Activated T-cell treated with anti-CD3 and anti-CD28 coated beads, Interleukin-2, amount 50 U/mL, for 4 hours (primary cell): ENCODE measurements at regions not wholly inside any gene's neighbourhood (a gene's known extent, or its start where the extent isn't known, plus 50 kb on each side); places are given as distances from the start of the nearest gene placed in this dataset.
"Not testable (repeated sequence)": the region's sequence is repeated elsewhere in the genome, so short reads cannot be mapped to it uniquely, and the experiment has no call there.

ENCODE experiments used
- ATAC-seq, 2 donors: fragments of 200-7000 bp; cut with Tn5 transposase; one replicate each; pipeline ENCODE4 v1.10.0; 2021
- DNase-seq: peaks from one replicate; pipeline ENCODE4 v3.0.0-alpha.2; 2020
- H3K27me3 Mint-ChIP-seq: one replicate; pipeline ENCODE4 v1.8.0; 2021; ENCODE audit warnings: low read depth, mixed read lengths
- H3K36me3 Mint-ChIP-seq: one replicate; pipeline ENCODE4 v1.8.0; 2022; ENCODE audit warnings: mixed read lengths; ENCODE audit not compliant: insufficient read depth
- H3K4me1 Mint-ChIP-seq: one replicate; pipeline ENCODE4 v1.8.0; 2021; ENCODE audit warnings: low read depth, mixed read lengths
- H3K4me3 Mint-ChIP-seq: one replicate; pipeline ENCODE4 v1.8.0; 2021; ENCODE audit warnings: mild to moderate bottlenecking, moderate library complexity, mixed read lengths
- H3K9me3 Mint-ChIP-seq: one replicate; pipeline ENCODE4 v1.8.0; 2021; ENCODE audit warnings: mixed read lengths

DNA sequence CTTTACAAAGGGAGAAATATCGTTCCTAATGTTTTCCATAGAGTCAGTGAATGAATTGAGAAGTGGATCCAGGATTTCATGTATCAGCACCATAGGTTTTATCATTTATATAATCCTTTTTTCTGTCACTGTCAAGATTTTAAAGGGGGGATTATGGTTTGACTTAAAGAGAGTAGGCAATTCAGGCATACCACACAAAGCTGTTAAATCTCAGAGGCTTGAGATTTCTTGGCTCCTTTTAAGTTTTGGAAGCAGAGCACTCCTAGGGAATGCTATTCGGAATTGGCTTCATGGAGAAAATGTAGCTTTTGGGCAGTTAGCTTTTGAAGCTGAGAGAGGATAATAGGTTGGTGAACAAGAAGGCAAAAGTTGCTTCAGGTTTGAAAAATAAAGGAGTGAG, 274.7 kb downstream of the SOX4 start:
- H3K27me3 Mint-ChIP-seq: no peaks in the 10 kb centered on the region
- no peak overlapping the region for H3K4me3 Mint-ChIP-seq
- no peaks in the 10 kb centered on the region for H3K4me1 Mint-ChIP-seq
- H3K36me3 Mint-ChIP-seq: no peaks in the 10 kb centered on the region
- no peaks in the 10 kb centered on the region for H3K9me3 Mint-ChIP-seq
- DNase-seq (no peak), ATAC-seq (no peak)

- ATAC-seq (no peak), DNase-seq (no peak)
- Mint-ChIP-seq H3K27me3 (peaks cover 3% of the 10 kb centered on the region), H3K4me1 (no peaks in the 10 kb centered on the region), H3K36me3 (no peaks in the 10 kb centered on the region), H3K9me3 (no peaks in the 10 kb centered on the region), H3K4me3 (no peak overlapping the region)
These were observed 275.7 kb downstream of the SOX4 start for GRCh38 chr6:21869085-21869771.

DNA sequence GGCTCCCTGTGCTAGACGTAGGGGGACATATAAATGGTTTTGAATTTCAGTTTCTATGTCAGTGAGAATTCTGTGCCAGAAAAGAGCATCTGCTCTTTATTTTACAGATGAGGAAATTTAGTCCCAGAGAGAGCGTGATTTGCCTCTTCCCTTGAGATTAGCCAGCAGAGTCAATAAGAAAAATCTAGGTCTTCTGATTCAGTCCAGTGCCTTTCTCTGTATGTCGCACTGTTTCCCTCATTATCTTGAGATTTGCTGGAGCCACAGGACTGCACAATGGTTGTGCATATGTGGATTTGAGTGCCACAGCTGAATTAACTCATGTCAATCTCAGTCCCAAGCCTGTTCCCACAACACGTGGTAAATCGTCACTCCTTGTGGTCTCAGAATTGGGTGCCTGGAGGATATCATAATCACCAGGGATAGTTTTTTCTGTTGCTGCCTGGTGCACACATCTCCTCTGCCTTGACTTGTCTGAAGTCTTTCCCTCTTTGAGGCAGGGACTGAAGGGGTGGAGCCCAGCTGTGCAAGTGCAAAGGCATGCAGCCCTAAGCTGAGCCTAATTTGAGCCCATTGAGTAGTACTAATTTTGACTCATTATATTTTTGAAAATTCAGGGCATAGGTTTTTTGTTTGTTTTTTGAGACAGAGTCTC, 276.7 kb downstream of the SOX4 start:
- peaks cover 3% of the 10 kb centered on the region for H3K27me3 Mint-ChIP-seq
- H3K9me3 Mint-ChIP-seq: no peaks in the 10 kb centered on the region
- ATAC-seq (no peak), DNase-seq (no peak)
- H3K4me1 Mint-ChIP-seq: no peaks in the 10 kb centered on the region
- H3K4me3 Mint-ChIP-seq: no peak overlapping the region
- no peaks in the 10 kb centered on the region for H3K36me3 Mint-ChIP-seq

DNA sequence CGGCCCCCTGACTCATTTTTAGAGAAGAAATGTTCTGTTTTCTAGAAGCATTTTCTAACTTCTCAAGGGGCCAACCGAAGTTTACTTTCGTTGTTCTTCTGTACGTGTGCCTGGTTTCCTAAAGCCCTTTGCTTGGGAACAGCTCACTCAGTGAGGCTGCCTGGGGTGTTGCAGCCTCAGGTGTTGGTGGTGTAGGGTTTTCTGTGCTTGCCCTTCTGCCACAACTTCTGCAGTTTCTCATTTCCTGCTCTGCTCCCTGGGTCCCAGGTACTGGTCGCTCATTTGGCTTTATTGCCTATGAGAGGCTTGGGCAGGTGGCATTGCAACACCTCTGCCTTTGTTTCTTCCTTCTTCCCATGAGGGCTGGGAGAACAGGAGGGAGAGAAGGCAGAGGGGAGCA, 278.3 kb downstream of the SOX4 start:
- no peaks in the 10 kb centered on the region for H3K36me3 Mint-ChIP-seq
- no peaks in the 10 kb centered on the region for H3K9me3 Mint-ChIP-seq
- H3K4me3 Mint-ChIP-seq: no peak overlapping the region
- DNase-seq (no peak), ATAC-seq (no peak)
- peaks cover under 1% of the 10 kb centered on the region for H3K4me1 Mint-ChIP-seq
- H3K27me3 Mint-ChIP-seq: peaks cover 3% of the 10 kb centered on the region

- Mint-ChIP-seq H3K4me1 (peaks cover 1% of the 10 kb centered on the region), H3K36me3 (no peaks in the 10 kb centered on the region), H3K9me3 (peaks cover 8% of the 10 kb centered on the region), H3K27me3 (peaks cover 3% of the 10 kb centered on the region), H3K4me3 (no peak overlapping the region)
- DNase-seq: no peak
- no peak for ATAC-seq
These were observed 279.2 kb downstream of the SOX4 start for GRCh38 chr6:21872749-21873148.

DNA sequence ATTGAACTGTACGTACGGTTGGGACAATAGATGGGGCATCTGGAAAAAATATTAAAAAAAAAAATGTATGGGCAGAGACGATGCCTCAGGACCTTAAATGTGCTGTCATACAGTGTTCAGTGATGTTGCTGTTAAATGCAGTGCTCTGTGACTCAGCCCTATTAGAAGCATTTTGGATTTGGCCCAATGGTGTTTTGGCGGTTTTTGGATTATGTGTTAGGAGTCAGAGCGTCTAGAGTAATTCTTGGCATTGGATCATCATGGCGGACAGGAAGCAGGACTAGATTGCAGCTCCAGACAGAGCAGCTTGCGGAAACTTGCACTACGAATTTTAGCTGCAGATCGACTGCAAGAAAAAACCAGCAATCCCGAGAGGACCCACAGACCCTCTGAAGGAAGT, 280.0 kb downstream of the SOX4 start:
- Mint-ChIP-seq H3K4me1 (peaks cover 1% of the 10 kb centered on the region), H3K4me3 (no peak overlapping the region), H3K9me3 (peaks cover 8% of the 10 kb centered on the region), H3K36me3 (no peaks in the 10 kb centered on the region), H3K27me3 (peaks cover 3% of the 10 kb centered on the region)
- no peak for DNase-seq
- ATAC-seq: no peak

GRCh38 chr6:21874372-21874771, 280.8 kb downstream of the SOX4 start:
- H3K36me3 Mint-ChIP-seq: no peaks in the 10 kb centered on the region
- peaks cover 1% of the 10 kb centered on the region for H3K4me1 Mint-ChIP-seq
- no peak overlapping the region for H3K4me3 Mint-ChIP-seq
- no peak for DNase-seq
- H3K27me3 Mint-ChIP-seq: peaks cover 3% of the 10 kb centered on the region
- no peak for ATAC-seq
- H3K9me3 Mint-ChIP-seq: peaks cover 8% of the 10 kb centered on the region

- not testable (repeated sequence) for H3K36me3 Mint-ChIP-seq, H3K4me3 Mint-ChIP-seq, ATAC-seq, H3K27me3 Mint-ChIP-seq, H3K4me1 Mint-ChIP-seq, DNase-seq
- H3K9me3 Mint-ChIP-seq: peaks cover 13% of the 10 kb centered on the region
These were observed 283.5 kb downstream of the SOX4 start for GRCh38 chr6:21877037-21877436.

- H3K4me3 Mint-ChIP-seq, ATAC-seq, H3K27me3 Mint-ChIP-seq: not testable (repeated sequence)
These were observed 286.7 kb downstream of the SOX4 start for GRCh38 chr6:21880249-21880648.

GRCh38 chr6:21881969-21882465, 288.5 kb downstream of the SOX4 start:
- Mint-ChIP-seq H3K9me3 (peaks cover 18% of the 10 kb centered on the region), H3K36me3 (no peaks in the 10 kb centered on the region), H3K4me1 (no peaks in the 10 kb centered on the region), H3K4me3 (no peak overlapping the region), H3K27me3 (no peaks in the 10 kb centered on the region)
- ATAC-seq: no peak
- no peak for DNase-seq

More at GRCh38 chr6:21880249-21880648, 286.7 kb downstream of the SOX4 start:
- H3K4me1 Mint-ChIP-seq, H3K36me3 Mint-ChIP-seq, DNase-seq: not testable (repeated sequence)
- peaks cover 20% of the 10 kb centered on the region for H3K9me3 Mint-ChIP-seq

DNA sequence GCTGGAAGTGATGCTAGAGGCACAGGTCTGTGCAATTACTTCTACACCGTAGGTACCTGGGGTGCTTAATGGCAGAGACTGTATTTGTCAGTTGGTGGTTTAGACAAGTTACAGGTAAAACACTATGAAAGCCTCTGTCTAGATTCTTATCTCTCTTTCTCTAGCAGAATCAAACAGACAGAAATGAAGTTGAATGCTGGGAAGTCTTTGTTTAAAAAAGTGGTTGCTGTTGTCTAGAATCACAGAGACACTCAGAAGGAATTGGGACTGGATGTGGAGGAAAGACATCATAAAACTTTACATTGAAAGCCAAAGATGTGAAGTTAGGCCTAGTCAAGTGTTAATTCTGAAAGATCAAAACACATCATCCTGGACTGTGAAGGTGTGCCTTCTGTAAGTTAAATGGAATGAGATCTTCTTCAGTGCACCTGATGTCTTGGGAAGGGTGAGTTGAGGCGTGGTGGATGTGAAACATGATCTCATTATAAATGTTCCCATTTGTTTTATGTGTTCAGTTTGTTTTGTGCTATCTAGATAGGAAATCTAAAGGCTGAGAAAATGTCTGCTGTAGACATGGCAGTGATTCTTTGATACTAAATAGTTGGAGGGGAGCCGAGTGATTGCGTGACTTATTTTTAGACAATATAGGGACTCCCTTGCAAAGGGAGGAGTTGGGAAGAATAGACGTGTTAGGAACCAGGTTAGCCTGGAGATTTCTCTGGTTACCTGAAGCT, 290.2 kb downstream of the SOX4 start:
- Mint-ChIP-seq H3K4me1 (no peaks in the 10 kb centered on the region), H3K4me3 (no peak overlapping the region), H3K27me3 (no peaks in the 10 kb centered on the region), H3K9me3 (peaks cover 11% of the 10 kb centered on the region), H3K36me3 (no peaks in the 10 kb centered on the region)
- ATAC-seq (no peak), DNase-seq (no peak)

DNA sequence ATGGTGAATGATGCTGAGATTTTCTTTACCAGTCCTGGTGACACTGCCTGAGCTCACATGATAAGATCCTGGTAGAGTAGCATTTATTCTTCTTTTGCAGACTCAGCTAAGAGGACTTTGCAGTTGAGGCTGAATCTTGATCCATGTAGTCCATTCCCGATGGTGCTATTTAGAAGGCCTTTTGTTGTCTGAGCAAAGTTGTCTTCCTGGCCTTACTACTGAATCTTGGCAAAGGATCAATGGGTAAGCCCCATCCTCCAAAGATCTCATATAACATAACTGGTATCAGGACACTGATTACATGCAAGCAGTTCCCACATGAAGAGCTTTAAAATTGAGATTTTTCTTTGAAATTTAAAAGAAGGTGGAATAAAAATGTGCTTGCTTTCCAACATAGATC, 291.6 kb downstream of the SOX4 start:
- Mint-ChIP-seq H3K4me3 (no peak overlapping the region), H3K9me3 (peaks cover 11% of the 10 kb centered on the region), H3K36me3 (no peaks in the 10 kb centered on the region), H3K27me3 (no peaks in the 10 kb centered on the region), H3K4me1 (no peaks in the 10 kb centered on the region)
- no peak for DNase-seq
- no peak for ATAC-seq

DNA sequence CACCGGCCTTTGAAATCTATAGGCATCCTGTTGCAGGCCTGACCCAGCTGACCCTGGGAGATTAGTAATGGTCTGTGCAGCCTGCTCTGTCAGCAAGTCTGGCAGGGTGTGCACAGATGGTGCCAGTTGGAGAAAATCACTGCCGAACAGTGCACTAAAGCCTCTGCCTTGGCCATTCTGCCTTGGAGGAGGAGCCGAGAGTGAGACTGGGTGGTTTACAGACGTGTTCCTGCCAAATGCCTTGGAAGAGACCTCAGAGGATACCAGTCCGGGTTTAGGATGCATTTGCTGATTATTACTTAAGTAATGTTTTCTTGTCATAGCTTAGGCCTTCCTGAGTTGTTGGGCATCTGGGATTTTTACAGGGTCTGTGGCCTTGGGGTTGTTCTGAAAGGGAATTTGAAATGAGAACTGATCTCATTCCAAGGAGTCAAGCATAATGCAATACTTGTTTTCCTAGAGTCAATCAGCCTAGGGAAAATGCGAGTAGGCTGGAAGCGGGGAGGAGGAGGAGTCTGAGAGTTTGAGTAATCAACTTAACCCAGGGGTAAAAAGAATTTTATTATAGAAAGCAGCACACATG, 292.1 kb downstream of the SOX4 start:
- ATAC-seq (no peak), DNase-seq (no peak)
- Mint-ChIP-seq H3K27me3 (no peaks in the 10 kb centered on the region), H3K4me1 (no peaks in the 10 kb centered on the region), H3K4me3 (no peak overlapping the region), H3K9me3 (peaks cover 11% of the 10 kb centered on the region), H3K36me3 (no peaks in the 10 kb centered on the region)

GRCh38 chr6:21886542-21887151, 293.1 kb downstream of the SOX4 start:
- no peak for ATAC-seq
- no peaks in the 10 kb centered on the region for H3K36me3 Mint-ChIP-seq
- H3K4me3 Mint-ChIP-seq: no peak overlapping the region
- DNase-seq: no peak
- no peaks in the 10 kb centered on the region for H3K4me1 Mint-ChIP-seq
- H3K27me3 Mint-ChIP-seq: no peaks in the 10 kb centered on the region
- peaks cover 6% of the 10 kb centered on the region for H3K9me3 Mint-ChIP-seq
